ENCODE measurements at regions not wholly inside any gene's neighbourhood (a gene's known extent, or its start where the extent isn't known, plus 50 kb on each side); places are given as distances from the start of the nearest gene placed in this dataset.

GRCh38 chr9:93372391-93372790, 79.1 kb upstream of the FAM120A start:
- DNase-seq: no peak

- no peak for DNase-seq
Observed at GRCh38 chr9:93376411-93376810, 75.1 kb upstream of the FAM120A start.

- DNase-seq: no peak
Observed at GRCh38 chr9:93378276-93378675, 73.2 kb upstream of the FAM120A start.

GRCh38 chr9:93379051-93379450, 72.4 kb upstream of the FAM120A start:
- DNase-seq: no peak

GRCh38 chr9:93380410-93381060, 71.0 kb upstream of the FAM120A start:
- DNase-seq: no peak

GRCh38 chr9:93387791-93388190, 63.7 kb upstream of the FAM120A start:
- DNase-seq: peak; percentile 63

GRCh38 chr9:93390953-93391515, 60.5 kb upstream of the FAM120A start:
- peak; percentile 48 for DNase-seq

- DNase-seq: no peak
Observed at GRCh38 chr9:93391898-93392297, 59.6 kb upstream of the FAM120A start.

- no peak for DNase-seq
Observed at GRCh38 chr9:93392974-93393373, 58.5 kb upstream of the FAM120A start.

All from NCI-H345 (cell line).